ENCODE measurements at regions not wholly inside any gene's neighbourhood (a gene's known extent, or its start where the extent isn't known, plus 50 kb on each side); places are given as distances from the start of the nearest gene placed in this dataset.

GRCh38 chr7:8841171-8841570 is 407.8 kb downstream of the NXPH1 start:
- Histone ChIP-seq H3K36me3 (ENCODE audit: control insufficient read depth, insufficient read depth, low read length) (no peaks in the 10 kb centered on the region), H3K27ac (ENCODE audit: low read depth, low read length) (no peak overlapping the region), H3K27me3 (ENCODE audit: control insufficient read depth, insufficient read depth, low read length, poor library complexity, severe bottlenecking) (no peaks in the 10 kb centered on the region), H3K4me3 (ENCODE audit: low read length) (no peak overlapping the region), H3K9me3 (ENCODE audit: control insufficient read depth, low read length) (no peaks in the 10 kb centered on the region), H3K4me1 (ENCODE audit: control insufficient read depth, insufficient read depth, low read length) (no peaks in the 10 kb centered on the region), H3K9ac (ENCODE audit: extremely low read depth, low read length, poor library complexity, severe bottlenecking) (no peak overlapping the region)
- TF ChIP-seq CTCF (conservative IDR thresholded peaks at IDR 0.05) = no peak
- DNase-seq = no peak
- H3K9me3 Mint-ChIP-seq = no peaks in the 10 kb centered on the region
- H3K36me3 Mint-ChIP-seq (ENCODE audit: low read depth) = no peaks in the 10 kb centered on the region
- no peak overlapping the region for H3K4me3 Mint-ChIP-seq
- H3K27ac Mint-ChIP-seq = no peak overlapping the region
- no peaks in the 10 kb centered on the region for H3K27me3 Mint-ChIP-seq (ENCODE audit: insufficient read depth)
- H3K4me1 Mint-ChIP-seq = no peaks in the 10 kb centered on the region

GRCh38 chr7:8871716-8872115 is 438.3 kb downstream of the NXPH1 start:
- Mint-ChIP-seq H3K27me3 (ENCODE audit: insufficient read depth) (no peaks in the 10 kb centered on the region), H3K9me3 (no peaks in the 10 kb centered on the region), H3K36me3 (ENCODE audit: low read depth) (no peaks in the 10 kb centered on the region), H3K4me3 (no peak overlapping the region), H3K27ac (no peak overlapping the region), H3K4me1 (no peaks in the 10 kb centered on the region)
- DNase-seq = no peak
- Histone ChIP-seq H3K9me3 (ENCODE audit: control insufficient read depth, low read length) (no peaks in the 10 kb centered on the region), H3K4me1 (ENCODE audit: control insufficient read depth, insufficient read depth, low read length) (no peaks in the 10 kb centered on the region), H3K4me3 (ENCODE audit: low read length) (no peak overlapping the region), H3K9ac (ENCODE audit: extremely low read depth, low read length, poor library complexity, severe bottlenecking) (no peak overlapping the region), H3K27me3 (ENCODE audit: control insufficient read depth, insufficient read depth, low read length, poor library complexity, severe bottlenecking) (no peaks in the 10 kb centered on the region), H3K27ac (ENCODE audit: low read depth, low read length) (no peak overlapping the region), H3K36me3 (ENCODE audit: control insufficient read depth, insufficient read depth, low read length) (no peaks in the 10 kb centered on the region)
- 90% methylated on average over 2 of the region's 2 CpGs; no CpG with 5 or more reads in 1 of the 2 experiments for WGBS, 2 experiments (ENCODE audit: insufficient coverage in 1 of 2, insufficient read length in 1 of 2)
- TF ChIP-seq CTCF (conservative IDR thresholded peaks at IDR 0.05) = no peak

- no peaks in the 10 kb centered on the region for H3K4me1 ChIP-seq (ENCODE audit: control insufficient read depth, insufficient read depth, low read length)
- Mint-ChIP-seq H3K27ac (no peak overlapping the region), H3K9me3 (peaks cover 11% of the 10 kb centered on the region), H3K36me3 (ENCODE audit: low read depth) (no peaks in the 10 kb centered on the region), H3K4me1 (peaks cover 17% of the 10 kb centered on the region), H3K27me3 (ENCODE audit: insufficient read depth) (no peaks in the 10 kb centered on the region), H3K4me3 (no peak overlapping the region)
- H3K27ac ChIP-seq (ENCODE audit: low read depth, low read length) = no peak overlapping the region
- no peak for DNase-seq
- TF ChIP-seq CTCF (conservative IDR thresholded peaks at IDR 0.05) = no peak
- H3K4me3 ChIP-seq (ENCODE audit: low read length) = no peak overlapping the region
- no peaks in the 10 kb centered on the region for H3K27me3 ChIP-seq (ENCODE audit: control insufficient read depth, insufficient read depth, low read length, poor library complexity, severe bottlenecking)
- no peak overlapping the region for H3K9ac ChIP-seq (ENCODE audit: extremely low read depth, low read length, poor library complexity, severe bottlenecking)
- peaks cover 5% of the 10 kb centered on the region for H3K9me3 ChIP-seq (ENCODE audit: control insufficient read depth, low read length)
- H3K36me3 ChIP-seq (ENCODE audit: control insufficient read depth, insufficient read depth, low read length) = no peaks in the 10 kb centered on the region
- WGBS, 2 experiments (ENCODE audit: insufficient coverage in 1 of 2, insufficient read length in 1 of 2) = 58 to 74% methylated on average over 2 of the region's 2 CpGs
Measured at GRCh38 chr7:8881916-8882315, 448.5 kb downstream of the NXPH1 start.
